Activated CD4-positive, alpha-beta memory T cell treated with anti-CD3 and anti-CD28 coated beads, Interleukin-2, amount 10 ng/mL, durations not matched to agents 7 days and 5 days (primary cell): ENCODE measurements at regions not wholly inside any gene's neighbourhood (a gene's known extent, or its start where the extent isn't known, plus 50 kb on each side); places are given as distances from the start of the nearest gene placed in this dataset.
"Not testable (repeated sequence)": the region's sequence is repeated elsewhere in the genome, so short reads cannot be mapped to it uniquely, and the experiment has no call there.

Experiments used
- CTCF ChIA-PET: fragments of 350-600 bp; sonication (Branson Sonifier 250); formaldehyde crosslinking; loops from one replicate; lab custom pipeline; 2021; ENCODE audit warnings: antibody characterized with exemption, inconsistent platforms; lab: Charles Lee
- POLR2A ChIA-PET: fragments of 350-600 bp; sonication (Branson Sonifier 250); formaldehyde crosslinking; loops from one replicate; lab custom pipeline; 2021; ENCODE audit warnings: antibody characterized with exemption; lab: Charles Lee
- DNase-seq: peaks from one replicate; pipeline ENCODE4 v3.0.0-alpha.2; 2020
- H3K27ac Mint-ChIP-seq: one replicate; pipeline ENCODE4 v1.8.0; 2021; ENCODE audit warnings: mild to moderate bottlenecking, mixed read lengths
- H3K27me3 Mint-ChIP-seq: one replicate; pipeline ENCODE4 v1.8.0; 2021; ENCODE audit warnings: mixed read lengths
- H3K36me3 Mint-ChIP-seq: one replicate; pipeline ENCODE4 v1.8.0; 2021; ENCODE audit warnings: low read depth, mixed read lengths
- H3K4me1 Mint-ChIP-seq: one replicate; pipeline ENCODE4 v1.8.0; 2021; ENCODE audit warnings: mixed read lengths
- H3K4me3 Mint-ChIP-seq: one replicate; pipeline ENCODE4 v1.8.0; 2021; ENCODE audit warnings: mild to moderate bottlenecking, mixed read lengths
- H3K9me3 Mint-ChIP-seq: one replicate; pipeline ENCODE4 v1.8.0; 2021; ENCODE audit warnings: mixed read lengths

DNA sequence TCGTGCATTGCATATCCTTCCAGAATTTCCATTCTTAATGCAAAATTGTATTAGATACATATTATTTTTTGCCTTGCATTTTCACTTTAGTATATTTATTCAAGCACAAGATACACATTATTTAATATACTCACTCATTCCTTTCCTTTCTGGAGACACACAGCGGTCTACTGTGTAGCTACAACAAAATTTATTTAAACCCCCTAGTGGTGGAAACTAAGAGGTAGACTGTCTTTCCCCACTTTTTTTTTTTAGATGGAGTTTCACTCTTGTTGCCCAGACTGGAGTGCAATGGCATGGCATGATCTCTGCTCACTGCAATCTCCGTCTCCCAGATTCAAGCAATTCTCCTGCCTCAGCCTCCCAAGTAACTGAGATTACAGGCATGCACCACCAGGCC, 2040.3 kb upstream of the PCDH20 start:
- Mint-ChIP-seq H3K27ac (no peak overlapping the region), H3K4me1 (no peaks in the 10 kb centered on the region), H3K27me3 (no peaks in the 10 kb centered on the region), H3K4me3 (no peak overlapping the region), H3K36me3 (no peaks in the 10 kb centered on the region), H3K9me3 (no peaks in the 10 kb centered on the region)
- POLR2A ChIA-PET = no interaction called here
- CTCF ChIA-PET = interaction anchor here (0.6 kb wide), 1 partner anchor 127 kb away, joined by 4 read pairs; no protein-coding TSS in a partner anchor
- no peak for DNase-seq

DNA sequence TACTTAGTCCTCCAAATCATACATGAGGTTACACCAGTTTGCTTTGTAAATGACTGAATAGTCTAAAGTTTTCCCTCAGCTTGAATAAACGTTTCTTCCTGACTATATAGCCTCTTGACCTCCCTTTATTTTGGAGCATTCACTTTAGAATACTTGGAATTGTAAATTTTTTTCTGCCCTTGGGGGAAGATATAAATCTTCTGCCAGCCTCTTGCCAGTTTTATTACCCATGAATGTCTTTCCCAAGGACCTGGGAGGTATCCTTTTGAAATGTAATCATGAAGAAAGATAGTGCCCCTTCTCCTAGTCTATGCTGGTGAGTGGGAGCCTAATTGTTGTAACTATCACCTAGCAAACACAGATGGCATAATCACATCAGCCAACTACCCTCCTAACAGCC, 2033.9 kb upstream of the PCDH20 start:
- no peaks in the 10 kb centered on the region for H3K36me3 Mint-ChIP-seq
- DNase-seq = no peak
- no peaks in the 10 kb centered on the region for H3K4me1 Mint-ChIP-seq
- no peak overlapping the region for H3K4me3 Mint-ChIP-seq
- no peak overlapping the region for H3K27ac Mint-ChIP-seq
- no peaks in the 10 kb centered on the region for H3K27me3 Mint-ChIP-seq
- H3K9me3 Mint-ChIP-seq = peaks cover 2% of the 10 kb centered on the region
- ChIA-PET CTCF (no interaction called here), POLR2A (no interaction called here)

GRCh38 chr13:63448692-63449091, 2033.0 kb upstream of the PCDH20 start:
- Mint-ChIP-seq H3K27me3 (no peaks in the 10 kb centered on the region), H3K36me3 (no peaks in the 10 kb centered on the region), H3K4me1 (no peaks in the 10 kb centered on the region), H3K9me3 (peaks cover 2% of the 10 kb centered on the region), H3K4me3 (no peak overlapping the region), H3K27ac (no peak overlapping the region)
- ChIA-PET CTCF (no interaction called here), POLR2A (no interaction called here)
- no peak for DNase-seq

DNA sequence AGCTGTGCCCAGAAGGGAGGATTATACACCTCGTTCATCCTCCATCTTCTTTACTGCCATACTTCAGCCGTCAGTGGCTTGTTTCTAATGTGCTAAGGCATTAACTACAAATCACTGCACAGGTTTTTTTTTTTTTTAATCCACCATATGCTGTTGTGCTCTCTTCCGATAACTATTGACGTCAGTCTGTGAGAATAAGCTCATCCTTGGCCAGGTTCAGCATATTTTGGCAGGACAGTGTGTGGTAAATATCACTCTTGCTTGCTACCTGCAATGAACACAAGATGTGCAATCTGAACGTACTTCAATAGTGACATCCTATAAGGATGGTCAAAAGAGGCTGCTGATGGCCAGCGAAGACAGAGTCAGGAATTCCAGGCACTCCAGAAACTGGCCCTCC, 2030.7 kb upstream of the PCDH20 start:
- Mint-ChIP-seq H3K4me3 (no peak overlapping the region), H3K27me3 (no peaks in the 10 kb centered on the region)
- POLR2A ChIA-PET = no interaction called here

DNA sequence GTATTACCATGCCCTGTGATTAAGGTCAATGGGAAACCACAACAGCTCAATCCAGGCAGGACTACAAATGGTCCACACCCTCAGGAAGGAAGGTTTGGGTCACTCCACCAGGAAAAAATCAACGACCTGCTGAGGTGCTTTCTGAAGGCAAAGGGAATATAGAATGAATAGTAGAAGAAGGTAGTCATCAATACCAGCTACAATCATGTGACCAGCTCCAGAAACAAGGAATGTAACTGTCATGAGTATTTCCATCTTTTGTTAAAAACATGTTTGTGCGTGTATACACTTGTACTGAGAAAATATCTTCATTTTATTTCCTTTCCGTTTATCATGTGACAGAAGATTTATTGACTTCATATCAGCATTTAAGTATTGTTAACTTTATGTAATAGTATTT, 2028.6 kb upstream of the PCDH20 start:
- CTCF ChIA-PET, H3K4me1 Mint-ChIP-seq, H3K36me3 Mint-ChIP-seq, H3K27me3 Mint-ChIP-seq, DNase-seq, H3K27ac Mint-ChIP-seq, H3K9me3 Mint-ChIP-seq, H3K4me3 Mint-ChIP-seq, POLR2A ChIA-PET: not testable (repeated sequence)

More for the DNA sequence above, 2030.7 kb upstream of the PCDH20 start:
- H3K9me3 Mint-ChIP-seq = peaks cover 2% of the 10 kb centered on the region
- no peak for DNase-seq
- CTCF ChIA-PET = no interaction called here
- H3K27ac Mint-ChIP-seq = no peak overlapping the region
- H3K36me3 Mint-ChIP-seq = no peaks in the 10 kb centered on the region
- H3K4me1 Mint-ChIP-seq = no peaks in the 10 kb centered on the region

- H3K27ac Mint-ChIP-seq = no peak overlapping the region
- POLR2A ChIA-PET = no interaction called here
Observed at GRCh38 chr13:63438951-63439350, 2023.3 kb upstream of the PCDH20 start.

GRCh38 chr13:63436325-63436668, 2020.6 kb upstream of the PCDH20 start:
- CTCF ChIA-PET = no interaction called here
- H3K9me3 Mint-ChIP-seq = no peaks in the 10 kb centered on the region
- no peaks in the 10 kb centered on the region for H3K27me3 Mint-ChIP-seq
- POLR2A ChIA-PET = no interaction called here
- H3K36me3 Mint-ChIP-seq = no peaks in the 10 kb centered on the region
- DNase-seq = no peak
- H3K4me1 Mint-ChIP-seq = no peaks in the 10 kb centered on the region
- H3K27ac Mint-ChIP-seq = no peak overlapping the region
- H3K4me3 Mint-ChIP-seq = no peak overlapping the region

More at GRCh38 chr13:63438951-63439350, 2023.3 kb upstream of the PCDH20 start:
- H3K27me3 Mint-ChIP-seq = no peaks in the 10 kb centered on the region
- H3K4me1 Mint-ChIP-seq = no peaks in the 10 kb centered on the region
- no peaks in the 10 kb centered on the region for H3K36me3 Mint-ChIP-seq
- DNase-seq = no peak
- CTCF ChIA-PET = no interaction called here
- H3K9me3 Mint-ChIP-seq = no peaks in the 10 kb centered on the region
- no peak overlapping the region for H3K4me3 Mint-ChIP-seq

DNA sequence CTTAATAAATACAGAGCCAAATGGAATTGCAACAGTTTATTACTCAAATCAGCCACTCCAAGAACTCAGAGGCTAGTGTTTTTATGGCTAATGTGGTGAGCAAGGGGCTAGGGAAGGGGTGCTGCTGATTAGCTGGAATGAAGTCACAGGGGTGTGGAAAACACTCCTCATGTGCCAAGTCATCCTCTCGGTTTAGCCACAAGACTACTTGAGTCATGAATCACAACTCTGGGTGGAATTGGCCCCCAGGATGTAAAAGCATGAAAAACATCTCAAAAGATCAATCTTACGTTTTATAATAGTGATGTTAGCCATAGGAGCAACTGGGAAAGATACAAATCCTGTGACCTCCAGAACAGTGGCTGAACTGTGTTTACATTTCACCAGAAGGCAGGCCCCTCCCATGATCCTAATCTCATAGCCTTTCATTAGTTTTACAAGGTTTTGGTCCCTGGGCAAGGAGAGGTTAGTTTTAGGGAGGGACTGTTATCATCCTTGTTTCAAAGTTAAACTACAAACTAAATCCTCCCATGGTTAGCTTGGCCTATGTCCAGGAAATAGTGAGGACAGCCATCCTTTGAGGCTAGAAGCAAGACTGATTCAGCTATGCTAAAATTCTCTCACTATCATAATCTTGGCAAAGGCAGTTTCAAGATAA, 2020.1 kb upstream of the PCDH20 start:
- Mint-ChIP-seq H3K27ac (no peak overlapping the region), H3K4me1 (no peaks in the 10 kb centered on the region), H3K4me3 (no peak overlapping the region), H3K9me3 (no peaks in the 10 kb centered on the region), H3K36me3 (no peaks in the 10 kb centered on the region), H3K27me3 (no peaks in the 10 kb centered on the region)
- DNase-seq = no peak
- POLR2A ChIA-PET = no interaction called here
- CTCF ChIA-PET = no interaction called here

GRCh38 chr13:63433546-63434150, 2018.0 kb upstream of the PCDH20 start:
- POLR2A ChIA-PET = no interaction called here
- no peaks in the 10 kb centered on the region for H3K9me3 Mint-ChIP-seq
- no peak overlapping the region for H3K27ac Mint-ChIP-seq
- no peak for DNase-seq
- CTCF ChIA-PET = no interaction called here
- H3K4me1 Mint-ChIP-seq = no peaks in the 10 kb centered on the region
- no peak overlapping the region for H3K4me3 Mint-ChIP-seq
- no peaks in the 10 kb centered on the region for H3K27me3 Mint-ChIP-seq
- no peaks in the 10 kb centered on the region for H3K36me3 Mint-ChIP-seq

GRCh38 chr13:63427170-63427569, 2011.5 kb upstream of the PCDH20 start:
- no peaks in the 10 kb centered on the region for H3K4me1 Mint-ChIP-seq
- H3K36me3 Mint-ChIP-seq = no peaks in the 10 kb centered on the region
- ChIA-PET POLR2A (no interaction called here), CTCF (no interaction called here)
- DNase-seq = no peak
- H3K9me3 Mint-ChIP-seq = no peaks in the 10 kb centered on the region
- H3K4me3 Mint-ChIP-seq = no peak overlapping the region
- H3K27me3 Mint-ChIP-seq = no peaks in the 10 kb centered on the region
- no peak overlapping the region for H3K27ac Mint-ChIP-seq

- Mint-ChIP-seq H3K4me3 (no peak overlapping the region), H3K36me3 (no peaks in the 10 kb centered on the region), H3K27ac (no peak overlapping the region), H3K4me1 (no peaks in the 10 kb centered on the region), H3K9me3 (no peaks in the 10 kb centered on the region), H3K27me3 (no peaks in the 10 kb centered on the region)
- no peak for DNase-seq
- ChIA-PET CTCF (no interaction called here), POLR2A (no interaction called here)
Observed at GRCh38 chr13:63425131-63425530, 2009.5 kb upstream of the PCDH20 start.

DNA sequence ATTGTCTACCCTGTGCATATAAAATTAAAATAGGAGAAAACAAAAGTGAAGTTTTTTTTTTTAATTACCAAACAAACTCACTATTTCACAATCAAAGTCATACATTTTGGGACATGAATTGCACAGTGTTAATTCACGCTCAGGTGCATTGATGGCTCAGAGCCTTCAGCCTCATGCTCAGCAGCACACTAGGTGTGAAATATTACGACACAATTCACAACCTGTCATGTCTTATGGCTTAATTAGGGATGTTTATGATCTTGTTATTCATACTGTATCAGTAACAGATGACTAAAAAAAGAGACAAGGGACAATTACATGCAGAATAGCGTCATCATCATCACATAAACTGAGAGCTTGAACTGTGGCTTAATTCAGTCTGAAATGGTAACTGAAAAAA, 2005.5 kb upstream of the PCDH20 start:
- no peak overlapping the region for H3K27ac Mint-ChIP-seq
- ChIA-PET CTCF (no interaction called here), POLR2A (no interaction called here)
- DNase-seq = no peak
- H3K36me3 Mint-ChIP-seq = no peaks in the 10 kb centered on the region
- no peaks in the 10 kb centered on the region for H3K9me3 Mint-ChIP-seq
- H3K27me3 Mint-ChIP-seq = no peaks in the 10 kb centered on the region
- H3K4me1 Mint-ChIP-seq = no peaks in the 10 kb centered on the region
- no peak overlapping the region for H3K4me3 Mint-ChIP-seq

DNA sequence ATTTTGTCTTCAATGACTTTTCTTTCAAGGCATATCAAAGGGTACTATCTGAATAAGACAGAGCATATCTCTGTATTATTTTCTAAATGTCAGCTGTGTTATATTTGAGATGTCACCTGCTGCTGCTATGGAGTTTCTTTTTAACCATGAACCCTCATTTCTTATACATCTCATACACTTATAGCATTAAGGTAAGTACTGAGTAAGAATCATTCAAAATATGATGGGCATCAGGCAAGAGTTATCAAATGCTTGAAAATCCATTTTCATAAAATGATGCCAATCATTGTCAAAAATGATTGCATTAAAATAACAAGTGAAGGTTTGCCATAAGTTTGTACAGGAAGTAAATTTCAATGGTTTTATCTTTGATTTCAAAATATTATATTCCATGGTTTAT, 2005.0 kb upstream of the PCDH20 start:
- no peaks in the 10 kb centered on the region for H3K4me1 Mint-ChIP-seq
- H3K27me3 Mint-ChIP-seq = no peaks in the 10 kb centered on the region
- POLR2A ChIA-PET = no interaction called here
- CTCF ChIA-PET = no interaction called here
- H3K27ac Mint-ChIP-seq = no peak overlapping the region
- no peaks in the 10 kb centered on the region for H3K36me3 Mint-ChIP-seq
- H3K4me3 Mint-ChIP-seq = no peak overlapping the region
- H3K9me3 Mint-ChIP-seq = no peaks in the 10 kb centered on the region
- DNase-seq = no peak

- CTCF ChIA-PET = no interaction called here
- Mint-ChIP-seq H3K4me1 (no peaks in the 10 kb centered on the region), H3K4me3 (no peak overlapping the region), H3K27me3 (no peaks in the 10 kb centered on the region), H3K36me3 (no peaks in the 10 kb centered on the region), H3K27ac (no peak overlapping the region), H3K9me3 (peaks cover 2% of the 10 kb centered on the region)
- POLR2A ChIA-PET = no interaction called here
- DNase-seq = no peak
Observed at GRCh38 chr13:63414247-63414646, 1998.6 kb upstream of the PCDH20 start.
